ENCODE measurements at regions not wholly inside any gene's neighbourhood (a gene's known extent, or its start where the extent isn't known, plus 50 kb on each side); places are given as distances from the start of the nearest gene placed in this dataset.

DNA sequence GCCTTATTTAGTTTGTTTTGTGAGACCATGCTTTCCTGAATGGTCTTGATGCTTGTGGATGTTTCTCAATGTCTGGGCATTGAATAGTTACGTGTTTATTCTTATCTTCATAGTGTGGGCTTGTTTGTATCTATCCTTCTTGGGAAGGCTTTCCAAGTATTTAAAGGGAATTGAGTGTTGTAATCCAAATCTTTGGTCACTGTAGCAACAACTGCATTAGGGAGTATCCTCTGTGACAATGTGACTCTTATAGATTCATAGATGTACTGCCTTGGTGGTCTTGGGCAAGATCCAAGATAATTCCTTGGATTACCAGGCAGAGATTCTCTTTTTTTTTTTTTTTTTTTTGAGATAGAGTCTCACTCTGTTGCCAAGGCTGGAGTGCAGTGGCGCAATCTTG lies 598.4 kb downstream of the CBLN4 start:
- no peak for TF ChIP-seq POLR2A (IDR thresholded peaks at IDR 0.05)
- TF ChIP-seq CTCF (IDR thresholded peaks at IDR 0.05), result no peak
